GM12873 (cell line): ENCODE measurements at regions not wholly inside any gene's neighbourhood (a gene's known extent, or its start where the extent isn't known, plus 50 kb on each side); places are given as distances from the start of the nearest gene placed in this dataset.

Experiments used
- TF ChIP-seq, protein P1 (sequence below): IDR thresholded peaks from 2 replicates; pipeline ENCODE4 v1.5.1; 2012; ENCODE audit warnings: low read depth, mild to moderate bottlenecking, moderate library complexity, low read length, control low read depth; ENCODE audit not compliant: insufficient read depth; ENCODE audit errors: missing control alignments

DNA sequence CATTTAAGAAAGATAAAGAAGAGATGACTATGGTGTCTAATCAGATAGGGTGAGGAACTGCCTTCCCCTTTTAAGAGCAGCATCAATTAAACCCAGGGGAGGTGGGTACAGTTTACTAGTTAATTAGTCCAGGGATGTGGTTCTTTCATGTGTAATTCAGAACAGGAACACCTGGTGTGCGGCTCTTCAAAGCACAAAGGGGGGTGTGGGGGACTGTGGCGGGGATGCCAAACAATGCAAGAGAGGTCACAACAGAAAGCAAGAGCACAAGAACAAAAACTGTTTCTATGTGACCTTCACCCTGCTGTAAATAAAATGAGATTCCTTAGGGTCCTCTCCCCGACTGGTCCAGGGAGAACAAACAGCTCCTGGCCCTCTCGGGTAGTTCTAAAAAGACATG, 183.9 kb upstream of the SOX5 start:
- TF ChIP-seq, protein P1, sequence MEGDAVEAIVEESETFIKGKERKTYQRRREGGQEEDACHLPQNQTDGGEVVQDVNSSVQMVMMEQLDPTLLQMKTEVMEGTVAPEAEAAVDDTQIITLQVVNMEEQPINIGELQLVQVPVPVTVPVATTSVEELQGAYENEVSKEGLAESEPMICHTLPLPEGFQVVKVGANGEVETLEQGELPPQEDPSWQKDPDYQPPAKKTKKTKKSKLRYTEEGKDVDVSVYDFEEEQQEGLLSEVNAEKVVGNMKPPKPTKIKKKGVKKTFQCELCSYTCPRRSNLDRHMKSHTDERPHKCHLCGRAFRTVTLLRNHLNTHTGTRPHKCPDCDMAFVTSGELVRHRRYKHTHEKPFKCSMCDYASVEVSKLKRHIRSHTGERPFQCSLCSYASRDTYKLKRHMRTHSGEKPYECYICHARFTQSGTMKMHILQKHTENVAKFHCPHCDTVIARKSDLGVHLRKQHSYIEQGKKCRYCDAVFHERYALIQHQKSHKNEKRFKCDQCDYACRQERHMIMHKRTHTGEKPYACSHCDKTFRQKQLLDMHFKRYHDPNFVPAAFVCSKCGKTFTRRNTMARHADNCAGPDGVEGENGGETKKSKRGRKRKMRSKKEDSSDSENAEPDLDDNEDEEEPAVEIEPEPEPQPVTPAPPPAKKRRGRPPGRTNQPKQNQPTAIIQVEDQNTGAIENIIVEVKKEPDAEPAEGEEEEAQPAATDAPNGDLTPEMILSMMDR = no peak

DNA sequence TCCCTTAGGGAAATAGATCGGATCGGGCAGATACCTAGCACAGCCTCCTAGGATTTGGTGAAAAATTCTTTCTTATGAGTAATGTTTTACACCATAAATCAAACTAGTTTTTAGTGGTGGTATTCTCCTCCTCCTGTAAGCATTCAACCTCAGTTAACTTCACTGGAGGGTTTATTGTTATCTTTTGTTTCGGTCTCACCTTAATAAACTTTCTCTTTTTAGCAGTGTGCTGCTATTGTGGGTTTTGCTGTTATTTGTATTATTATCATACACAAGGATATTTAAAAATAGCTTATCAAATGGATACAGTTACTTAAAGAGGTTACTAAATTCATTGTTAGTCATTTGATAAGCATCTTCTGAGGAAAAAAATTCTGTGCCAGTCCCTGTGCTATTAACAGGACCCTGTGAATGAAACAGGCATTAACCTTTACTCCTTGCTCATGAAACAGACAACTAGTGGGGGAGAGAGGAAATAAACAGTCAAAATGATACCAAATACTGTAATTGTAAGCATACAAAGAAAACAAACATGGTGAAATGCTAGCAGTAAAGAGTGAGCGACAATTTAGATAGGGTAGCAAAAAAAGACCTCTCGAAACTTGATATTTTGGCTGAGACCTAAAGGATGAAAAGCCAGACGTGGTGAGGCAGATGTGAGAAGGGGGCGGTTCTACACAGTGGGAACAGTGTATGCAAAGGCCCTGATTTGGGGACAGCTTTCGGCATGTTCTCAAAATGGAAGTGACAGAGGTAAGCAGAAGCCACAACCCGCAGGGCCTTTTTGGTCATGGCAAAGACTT, 178.7 kb upstream of the SOX5 start:
- TF ChIP-seq, protein P1 = no peak

DNA sequence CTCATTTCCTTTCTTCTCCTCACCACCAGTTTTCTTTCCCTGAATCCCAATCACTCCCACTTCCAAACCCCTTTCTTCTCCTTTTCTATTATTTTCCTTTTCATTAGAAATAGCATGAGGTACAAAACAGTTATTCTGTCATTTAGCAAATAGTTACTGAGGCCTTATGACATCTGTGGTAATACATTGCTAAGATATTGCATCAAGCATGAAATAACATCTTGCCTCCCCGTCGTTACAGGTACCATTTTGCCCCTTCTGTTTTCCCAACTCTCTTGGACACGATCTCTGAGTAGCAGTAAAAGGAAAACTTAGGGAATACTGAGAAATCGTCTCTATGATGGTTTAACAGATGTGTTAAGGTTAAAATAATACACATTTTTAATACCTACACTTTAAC, 175.8 kb upstream of the SOX5 start:
- TF ChIP-seq, protein P1 = no peak

DNA sequence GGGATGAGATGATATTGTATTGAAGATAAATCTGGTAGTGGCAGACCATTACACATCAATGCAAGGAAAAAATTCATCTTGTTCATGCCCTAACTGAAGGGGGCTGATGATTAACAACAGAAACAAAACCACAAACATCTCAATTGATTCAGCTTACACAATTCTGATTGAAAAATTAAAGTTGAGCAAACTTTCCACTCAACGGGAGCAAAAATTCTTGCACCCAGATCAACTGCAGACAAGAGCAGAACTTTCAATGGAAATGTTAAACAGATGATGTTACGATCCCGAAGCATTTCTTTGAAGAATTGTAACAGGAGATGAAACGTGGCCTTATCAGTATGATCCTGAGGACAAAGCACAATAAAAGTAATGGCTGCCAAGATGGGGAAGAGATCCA, 172.4 kb upstream of the SOX5 start:
- TF ChIP-seq, protein P1 = no peak

DNA sequence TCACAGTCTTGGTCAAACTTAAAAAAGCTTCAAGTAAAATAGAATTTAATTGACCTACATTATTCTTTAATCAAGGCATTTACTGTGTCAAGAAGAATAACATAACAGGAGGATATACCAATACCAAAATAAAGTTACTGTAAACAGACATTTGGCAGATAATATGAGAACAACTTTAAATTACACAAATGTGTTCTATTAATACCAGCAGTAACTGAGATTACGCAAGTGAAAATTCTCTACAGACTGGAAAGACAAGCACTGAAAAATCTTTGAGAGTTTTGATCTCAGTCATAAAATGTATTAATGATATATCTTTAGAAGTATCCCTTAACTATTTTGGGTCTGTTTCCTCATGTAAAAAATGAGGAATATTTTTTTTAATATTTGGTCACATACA, 169.2 kb upstream of the SOX5 start:
- TF ChIP-seq, protein P1 = no peak

DNA sequence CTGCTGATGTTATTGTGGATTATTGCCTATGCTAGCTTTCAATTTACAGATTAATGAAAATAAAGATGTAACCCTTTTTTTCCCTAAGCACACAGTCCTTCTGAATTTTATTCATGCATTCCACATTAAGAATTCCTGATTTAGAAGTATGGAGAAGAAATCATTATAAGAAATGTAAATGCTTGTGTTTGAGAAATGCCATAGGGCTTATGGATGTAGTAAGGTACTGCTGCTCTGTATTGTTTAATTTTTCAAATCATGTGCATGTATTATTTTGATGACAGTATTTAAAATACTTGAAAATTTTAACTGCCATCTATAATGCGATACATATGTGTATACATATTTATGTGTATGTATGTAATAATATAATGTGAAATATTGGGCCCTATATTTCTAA, 167.1 kb upstream of the SOX5 start:
- TF ChIP-seq, protein P1 = no peak

DNA sequence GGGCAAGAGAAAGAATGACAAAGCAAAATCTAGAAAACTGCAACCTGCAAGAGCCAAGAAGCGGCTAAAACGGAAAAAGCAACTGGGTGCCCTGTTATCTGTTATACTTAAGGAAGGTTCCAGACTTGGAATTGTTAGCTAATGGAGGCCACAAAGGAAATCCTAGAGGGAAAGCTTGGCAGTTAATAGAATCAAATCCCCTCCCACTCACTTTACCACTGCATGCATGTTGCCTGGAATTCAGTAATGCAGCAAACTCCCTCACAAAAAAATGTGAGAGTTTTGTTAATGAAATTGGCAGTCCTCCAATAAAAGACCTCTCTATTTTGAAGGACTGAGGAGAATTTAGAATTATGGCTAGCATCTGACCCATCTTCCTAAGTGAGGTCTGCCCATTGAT, 164.2 kb upstream of the SOX5 start:
- TF ChIP-seq, protein P1 = no peak
